PC-9 (cell line): ENCODE measurements at regions not wholly inside any gene's neighbourhood (a gene's known extent, or its start where the extent isn't known, plus 50 kb on each side); places are given as distances from the start of the nearest gene placed in this dataset.

Experiments
- BruUV-seq: library from RNA; stranded (reverse); fragments of 400-500 nt; replicated peaks from 2 replicates; lab custom pipeline; 2021; lab: Mats Ljungman, UMichigan
- CTCF ChIA-PET: fragments of 300-600 bp; sonication (Branson Sonifier 250); formaldehyde crosslinking; loops from one replicate; lab custom pipeline; 2022; ENCODE audit warnings: antibody characterized with exemption; lab: Charles Lee
- POLR2A ChIA-PET: fragments of 300-600 bp; sonication (Branson Sonifier 250); formaldehyde crosslinking; loops from one replicate; lab custom pipeline; 2022; ENCODE audit warnings: antibody characterized with exemption; ENCODE audit not compliant: unreplicated experiment; lab: Charles Lee
- DNase-seq, 2 experiments: peaks; one replicate each; pipeline versions ENCODE4 v3.0.0 to v3.0.0-alpha.2; 2015 to 2022; ENCODE audit warnings: mixed read lengths in 1 of 2
- H2AFZ ChIP-seq: fragments of 200-600 bp; sonication (generic); 2 replicates; pipeline ENCODE4 v1.8.1; 2017; ENCODE audit warnings: antibody characterized with exemption
- H3F3A ChIP-seq: fragments of 200-600 bp; sonication (generic); 2 replicates; pipeline ENCODE4 v1.8.1; 2017; ENCODE audit warnings: antibody characterized with exemption, mild to moderate bottlenecking, low read depth; ENCODE audit not compliant: insufficient read depth
- H3K27ac ChIP-seq: fragments of 200-600 bp; sonication (generic); 2 replicates; pipeline ENCODE4 v1.6.1; 2016; ENCODE audit warnings: mixed run types
- H3K27me3 ChIP-seq: fragments of 200-600 bp; sonication (generic); 2 replicates; pipeline ENCODE4 v1.6.1; 2016; ENCODE audit warnings: low read depth, mixed run types; ENCODE audit not compliant: insufficient read depth
- H3K36me3 ChIP-seq: fragments of 200-600 bp; sonication (generic); 2 replicates; pipeline ENCODE4 v1.6.1; 2016; ENCODE audit warnings: low read depth, mixed run types
- H3K4me1 ChIP-seq: fragments of 200-600 bp; sonication (generic); replicated peaks from 2 replicates; pipeline ENCODE4 v1.6.1; 2016; ENCODE audit warnings: mixed run types; ENCODE audit not compliant: insufficient read depth
- H3K4me2 ChIP-seq: fragments of 200-600 bp; sonication (generic); 2 replicates; pipeline ENCODE4 v1.6.1; 2017; ENCODE audit warnings: mixed run types
- H3K4me3 ChIP-seq: fragments of 200-600 bp; sonication (generic); 2 replicates; pipeline ENCODE4 v1.6.1; 2016; ENCODE audit warnings: mixed run types
- H3K79me2 ChIP-seq: fragments of 200-600 bp; sonication (generic); 2 replicates; pipeline ENCODE4 v1.6.1; 2017; ENCODE audit warnings: low read depth, mixed run types
- H3K9me2 ChIP-seq: fragments of 200-600 bp; sonication (generic); 2 replicates; pipeline ENCODE4 v1.8.1; 2017; ENCODE audit warnings: mild to moderate bottlenecking; ENCODE audit not compliant: insufficient read depth
- H3K9me3 ChIP-seq: fragments of 200-600 bp; sonication (generic); 2 replicates; pipeline ENCODE4 v1.8.1; 2016; ENCODE audit warnings: low read depth; ENCODE audit not compliant: insufficient read depth
- H4K20me1 ChIP-seq: fragments of 200-600 bp; sonication (generic); 2 replicates; pipeline ENCODE4 v1.8.1; 2017; ENCODE audit not compliant: insufficient read depth
- EZH2 ChIP-seq: fragments of 200-600 bp; sonication (generic); IDR thresholded peaks from 2 replicates; pipeline ENCODE4 v1.8.0; 2017; ENCODE audit warnings: antibody characterized with exemption, low read depth
- intact Hi-C: fragments of 100-400 bp; cut with micrococcal nuclease; formaldehyde crosslinking; loops from one replicate; pipeline ENCODE4 v1.10.0; 2022; ENCODE audit not compliant: unreplicated experiment
- TF ChIP-seq, protein P1 (sequence below): fragments of 200-600 bp; sonication (generic); conservative IDR thresholded peaks from 2 replicates; pipeline ENCODE4 v1.6.1; 2017; ENCODE audit warnings: mixed run types, antibody characterized with exemption, mild to moderate bottlenecking, moderate library complexity

DNA sequence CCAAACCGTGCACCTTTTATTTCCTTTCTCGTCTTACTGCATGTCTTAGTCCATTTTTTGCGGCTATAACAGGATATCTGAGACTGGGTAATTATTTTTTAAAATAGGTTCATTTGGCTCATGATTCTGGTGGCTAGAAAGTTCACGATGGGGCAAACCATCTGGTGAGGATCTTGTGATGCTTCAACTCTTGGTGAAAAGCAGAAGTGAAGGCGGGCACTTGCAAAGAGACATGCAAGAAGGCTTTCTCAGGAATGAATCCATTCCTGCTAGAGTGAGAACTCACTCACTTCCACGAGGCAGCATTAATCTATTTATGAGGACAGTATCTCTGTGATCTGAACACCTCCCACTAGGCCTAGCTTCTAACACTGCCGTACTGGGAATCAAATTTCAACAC lies 327.1 kb upstream of the RBMS1 start:
- Histone ChIP-seq H3K9me3 (0 out of 2 replicates have a peak, but pooled peaks cover 4% of the 10 kb centered on the region), H2AFZ (no peak overlapping the region), H3F3A (no peaks in the 10 kb centered on the region), H3K27ac (no peak overlapping the region), H3K36me3 (no peaks in the 10 kb centered on the region), H4K20me1 (no peaks in the 10 kb centered on the region), H3K4me2 (no peak overlapping the region), H3K4me1 (no peaks in the 10 kb centered on the region), H3K9me2 (no peaks in the 10 kb centered on the region), H3K4me3 (no peak overlapping the region), H3K79me2 (no peaks in the 10 kb centered on the region), H3K27me3 (no peaks in the 10 kb centered on the region)
- no peak for DNase-seq
- no TSS peak for BruUV-seq
- intact Hi-C loops: no loop called here
- ChIA-PET CTCF (no interaction called here), POLR2A (no interaction called here)
- TF ChIP-seq, protein P1, sequence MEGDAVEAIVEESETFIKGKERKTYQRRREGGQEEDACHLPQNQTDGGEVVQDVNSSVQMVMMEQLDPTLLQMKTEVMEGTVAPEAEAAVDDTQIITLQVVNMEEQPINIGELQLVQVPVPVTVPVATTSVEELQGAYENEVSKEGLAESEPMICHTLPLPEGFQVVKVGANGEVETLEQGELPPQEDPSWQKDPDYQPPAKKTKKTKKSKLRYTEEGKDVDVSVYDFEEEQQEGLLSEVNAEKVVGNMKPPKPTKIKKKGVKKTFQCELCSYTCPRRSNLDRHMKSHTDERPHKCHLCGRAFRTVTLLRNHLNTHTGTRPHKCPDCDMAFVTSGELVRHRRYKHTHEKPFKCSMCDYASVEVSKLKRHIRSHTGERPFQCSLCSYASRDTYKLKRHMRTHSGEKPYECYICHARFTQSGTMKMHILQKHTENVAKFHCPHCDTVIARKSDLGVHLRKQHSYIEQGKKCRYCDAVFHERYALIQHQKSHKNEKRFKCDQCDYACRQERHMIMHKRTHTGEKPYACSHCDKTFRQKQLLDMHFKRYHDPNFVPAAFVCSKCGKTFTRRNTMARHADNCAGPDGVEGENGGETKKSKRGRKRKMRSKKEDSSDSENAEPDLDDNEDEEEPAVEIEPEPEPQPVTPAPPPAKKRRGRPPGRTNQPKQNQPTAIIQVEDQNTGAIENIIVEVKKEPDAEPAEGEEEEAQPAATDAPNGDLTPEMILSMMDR: no peak
- no peak for TF ChIP-seq EZH2

DNA sequence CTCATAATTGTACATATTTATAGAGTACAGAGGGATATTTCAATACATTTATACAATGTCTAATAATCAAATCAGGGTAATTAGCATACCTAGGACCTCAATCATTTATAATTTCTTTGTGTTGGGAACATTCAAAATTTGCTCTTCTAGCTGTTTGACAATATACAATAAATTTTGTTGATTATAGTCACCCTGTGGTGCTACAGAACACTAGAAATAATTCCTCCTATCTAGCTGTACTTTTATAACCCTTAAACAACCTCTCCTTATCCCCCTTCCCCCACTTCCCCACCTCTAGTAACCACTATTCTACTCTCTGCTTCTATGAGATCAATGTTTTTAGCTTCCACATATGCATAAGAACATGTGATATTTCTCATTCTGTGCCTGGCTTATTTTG lies 328.4 kb upstream of the RBMS1 start:
- no TSS peak for BruUV-seq
- DNase-seq: no peak

DNA sequence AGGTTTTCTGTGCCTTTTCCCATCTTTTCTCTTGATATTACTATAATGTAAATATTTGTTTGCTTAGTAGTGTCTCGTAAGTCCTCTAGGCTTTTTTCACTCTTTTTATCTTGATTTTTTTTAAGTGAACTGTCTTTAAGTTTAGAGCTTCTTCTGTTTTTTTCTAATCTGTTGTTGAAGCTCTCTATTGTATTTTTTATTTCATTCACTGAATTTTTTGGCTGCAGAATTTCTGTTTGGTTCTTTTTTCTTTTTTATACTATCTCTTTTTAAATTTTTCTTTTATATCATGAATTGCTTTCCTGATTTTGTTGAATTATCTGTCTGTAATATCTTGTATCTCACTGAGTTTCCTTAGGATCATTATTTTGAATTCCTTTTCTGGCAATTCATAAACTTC lies 331.8 kb upstream of the RBMS1 start:
- Histone ChIP-seq H3K9me3 (0 out of 2 replicates have a peak, but pooled peaks cover 4% of the 10 kb centered on the region), H4K20me1 (no peaks in the 10 kb centered on the region), H3K27me3 (no peaks in the 10 kb centered on the region), H2AFZ (no peak overlapping the region), H3K79me2 (no peaks in the 10 kb centered on the region), H3F3A (no peaks in the 10 kb centered on the region), H3K4me2 (no peak overlapping the region), H3K9me2 (no peaks in the 10 kb centered on the region), H3K4me1 (no peaks in the 10 kb centered on the region), H3K4me3 (no peak overlapping the region), H3K27ac (no peak overlapping the region), H3K36me3 (no peaks in the 10 kb centered on the region)
- intact Hi-C loops: no loop called here
- no peak for TF ChIP-seq EZH2
- TF ChIP-seq, protein P1: no peak
- ChIA-PET CTCF (no interaction called here), POLR2A (no interaction called here)
- BruUV-seq: no TSS peak
- DNase-seq: no peak

More for the DNA sequence above, 328.4 kb upstream of the RBMS1 start:
- Histone ChIP-seq H3K36me3 (no peaks in the 10 kb centered on the region), H3K79me2 (no peaks in the 10 kb centered on the region), H4K20me1 (no peaks in the 10 kb centered on the region), H3K4me3 (no peak overlapping the region), H3K27ac (no peak overlapping the region), H3K9me2 (no peaks in the 10 kb centered on the region), H3K9me3 (0 out of 2 replicates have a peak, but pooled peaks cover 4% of the 10 kb centered on the region), H3K27me3 (no peaks in the 10 kb centered on the region), H3K4me1 (no peaks in the 10 kb centered on the region), H3K4me2 (no peak overlapping the region), H3F3A (no peaks in the 10 kb centered on the region), H2AFZ (no peak overlapping the region)
- TF ChIP-seq EZH2: no peak
- TF ChIP-seq, protein P1: no peak
- POLR2A ChIA-PET: no interaction called here
- CTCF ChIA-PET: no interaction called here
- intact Hi-C loops: no loop called here
